ENCODE measurements at regions not wholly inside any gene's neighbourhood (a gene's known extent, or its start where the extent isn't known, plus 50 kb on each side); places are given as distances from the start of the nearest gene placed in this dataset.
"Not testable (repeated sequence)": the region's sequence is repeated elsewhere in the genome, so short reads cannot be mapped to it uniquely, and the experiment has no call there.

- peak; percentile 93 for DNase-seq
These were observed 411.1 kb downstream of the ACTL7B start for GRCh38 chr9:108444400-108445358.

GRCh38 chr9:108443741-108444140, 412.0 kb downstream of the ACTL7B start:
- peak; percentile 16 for DNase-seq

GRCh38 chr9:108443019-108443633, 412.7 kb downstream of the ACTL7B start:
- peak; percentile 83 for DNase-seq

- DNase-seq, result no peak
These were observed 413.2 kb downstream of the ACTL7B start for GRCh38 chr9:108442627-108443018.

- DNase-seq, result no peak
These were observed 414.1 kb downstream of the ACTL7B start for GRCh38 chr9:108441726-108442125.

- DNase-seq, result no peak
These were observed 414.5 kb downstream of the ACTL7B start for GRCh38 chr9:108441251-108441650.

- DNase-seq, result no peak
These were observed 415.8 kb downstream of the ACTL7B start for GRCh38 chr9:108439947-108440346.

GRCh38 chr9:108437656-108438055, 418.1 kb downstream of the ACTL7B start:
- DNase-seq, result no peak

- DNase-seq, result no peak
These were observed 419.3 kb downstream of the ACTL7B start for GRCh38 chr9:108436448-108436847.

- no peak for DNase-seq
These were observed 421.3 kb downstream of the ACTL7B start for GRCh38 chr9:108434502-108434901.

GRCh38 chr9:108434036-108434435, 421.8 kb downstream of the ACTL7B start:
- no peak for DNase-seq

- no peak for DNase-seq
These were observed 425.1 kb downstream of the ACTL7B start for GRCh38 chr9:108430655-108431054.

- DNase-seq, result no peak
These were observed 428.0 kb downstream of the ACTL7B start for GRCh38 chr9:108427751-108428150.

GRCh38 chr9:108426421-108426940, 429.3 kb downstream of the ACTL7B start:
- not testable (repeated sequence) for DNase-seq

GRCh38 chr9:108423433-108423832, 432.4 kb downstream of the ACTL7B start:
- no peak for DNase-seq

GRCh38 chr9:108419379-108419778, 436.4 kb downstream of the ACTL7B start:
- DNase-seq, result no peak

- no peak for DNase-seq
These were observed 438.1 kb downstream of the ACTL7B start for GRCh38 chr9:108417726-108418125.

- DNase-seq, result no peak
These were observed 438.5 kb downstream of the ACTL7B start for GRCh38 chr9:108417312-108417711.

GRCh38 chr9:108416324-108416723, 439.5 kb downstream of the ACTL7B start:
- no peak for DNase-seq

- DNase-seq, result no peak
These were observed 442.0 kb downstream of the ACTL7B start for GRCh38 chr9:108413809-108414208.

- DNase-seq, result no peak
These were observed 443.0 kb downstream of the ACTL7B start for GRCh38 chr9:108412755-108413154.

GRCh38 chr9:108411632-108412031, 444.2 kb downstream of the ACTL7B start:
- no peak for DNase-seq

- DNase-seq, result no peak
These were observed 445.6 kb downstream of the ACTL7B start for GRCh38 chr9:108410161-108410560.
